ENCODE measurements at regions not wholly inside any gene's neighbourhood (a gene's known extent, or its start where the extent isn't known, plus 50 kb on each side); places are given as distances from the start of the nearest gene placed in this dataset.
"Not testable (repeated sequence)": the region's sequence is repeated elsewhere in the genome, so short reads cannot be mapped to it uniquely, and the experiment has no call there.

DNA sequence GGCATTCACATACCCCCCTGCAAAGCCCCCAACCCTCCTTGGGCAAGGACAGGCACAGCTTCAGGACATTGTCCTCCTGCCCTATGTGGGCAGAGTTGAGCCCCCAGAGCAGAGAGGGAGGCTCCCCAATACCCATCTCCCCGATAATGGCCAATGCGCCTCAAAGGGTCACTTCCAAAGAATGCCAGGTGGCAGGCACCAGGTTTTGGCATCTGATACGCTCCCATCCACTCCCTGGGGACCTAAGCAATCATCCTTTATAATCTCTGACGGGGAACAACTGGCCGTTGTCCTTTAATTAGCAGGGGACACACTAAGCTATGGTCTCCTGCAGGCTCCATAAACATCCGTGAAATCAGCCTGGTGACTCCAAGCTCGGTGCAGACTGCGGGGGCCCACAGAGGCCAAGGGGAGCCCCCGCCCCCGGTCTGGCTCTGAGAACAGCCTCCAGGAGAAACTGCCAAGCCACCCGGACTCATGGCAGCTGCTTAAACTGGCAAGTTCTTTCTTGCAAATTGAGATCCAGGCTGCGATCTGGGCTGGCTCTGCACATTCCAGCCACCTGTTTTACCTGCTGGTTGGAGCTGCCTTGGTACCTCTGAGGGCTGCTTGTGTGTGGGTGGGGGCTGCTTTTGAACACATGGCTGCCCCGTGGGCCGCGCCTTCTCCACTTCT is 123.2 kb upstream of the SULF2 start:
- not testable (repeated sequence) for H3K4me1 Mint-ChIP-seq; H3K9me3 Mint-ChIP-seq; H3K4me3 Mint-ChIP-seq; ATAC-seq (replicated peaks); H3K27ac Mint-ChIP-seq; H3K36me3 Mint-ChIP-seq; DNase-seq
- H3K27me3 Mint-ChIP-seq = peaks cover 40% of the 10 kb centered on the region in 2 donors

DNA sequence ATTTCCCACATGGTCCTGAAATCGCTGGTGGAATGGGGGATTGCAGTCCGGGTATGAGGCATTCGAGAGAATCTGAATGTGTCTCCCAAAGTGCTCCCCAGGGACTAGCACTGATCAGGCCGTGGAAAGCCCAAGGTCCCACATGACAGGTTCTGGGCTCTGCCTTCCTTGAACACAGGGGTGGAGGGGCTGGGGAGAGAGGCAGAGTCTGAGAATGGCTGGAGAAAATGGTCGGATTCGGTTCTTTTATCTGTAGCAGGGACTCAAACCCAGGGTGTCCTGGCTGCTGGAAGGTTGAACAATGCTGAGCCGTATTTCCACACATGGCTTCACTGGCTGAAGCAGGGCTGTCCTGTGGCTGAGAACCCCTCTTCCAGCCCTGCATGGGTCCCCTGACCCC is 122.7 kb upstream of the SULF2 start:
- not testable (repeated sequence) for H3K4me1 Mint-ChIP-seq; ATAC-seq (replicated peaks); H3K36me3 Mint-ChIP-seq; H3K9me3 Mint-ChIP-seq; H3K4me3 Mint-ChIP-seq; DNase-seq; H3K27ac Mint-ChIP-seq
- H3K27me3 Mint-ChIP-seq = peaks cover 34 to 40% of the 10 kb centered on the region in 2 donors

DNA sequence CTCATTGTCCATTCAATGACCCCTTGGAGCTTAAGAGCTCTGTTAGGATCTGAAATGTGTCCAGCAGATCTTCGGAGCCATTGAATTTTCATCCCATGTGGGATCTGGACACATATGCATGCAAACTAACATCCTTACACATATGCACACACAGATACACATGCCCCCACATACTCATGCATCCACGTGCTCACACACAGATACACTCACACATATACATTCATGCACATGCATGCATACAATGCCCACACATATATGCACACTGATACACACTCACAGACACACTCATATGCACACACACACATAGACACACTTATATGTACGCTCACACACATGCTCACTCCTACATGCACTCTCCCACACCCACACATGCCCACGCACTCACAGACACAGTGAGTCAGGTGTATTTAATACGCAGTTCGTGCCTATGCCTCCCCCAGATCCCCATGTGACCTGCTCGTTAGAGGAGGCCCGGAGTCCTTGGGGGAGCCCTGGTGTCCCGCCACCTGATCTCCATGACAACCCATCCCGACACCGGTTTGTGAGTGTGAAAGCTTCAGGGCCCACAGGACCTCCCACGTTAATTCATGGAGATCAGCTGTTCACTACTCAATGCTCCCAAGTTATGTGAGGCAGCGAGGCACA is 121.9 kb upstream of the SULF2 start:
- DNase-seq (no peak), ATAC-seq (replicated peaks) (no peak)
- H3K27ac Mint-ChIP-seq = no peak overlapping the region
- no peaks in the 10 kb centered on the region for H3K9me3 Mint-ChIP-seq
- no peak overlapping the region for H3K4me3 Mint-ChIP-seq
- H3K36me3 Mint-ChIP-seq = no peaks in the 10 kb centered on the region
- H3K4me1 Mint-ChIP-seq = no peaks in the 10 kb centered on the region
- H3K27me3 Mint-ChIP-seq = peaks cover 32 to 39% of the 10 kb centered on the region in 2 donors

DNA sequence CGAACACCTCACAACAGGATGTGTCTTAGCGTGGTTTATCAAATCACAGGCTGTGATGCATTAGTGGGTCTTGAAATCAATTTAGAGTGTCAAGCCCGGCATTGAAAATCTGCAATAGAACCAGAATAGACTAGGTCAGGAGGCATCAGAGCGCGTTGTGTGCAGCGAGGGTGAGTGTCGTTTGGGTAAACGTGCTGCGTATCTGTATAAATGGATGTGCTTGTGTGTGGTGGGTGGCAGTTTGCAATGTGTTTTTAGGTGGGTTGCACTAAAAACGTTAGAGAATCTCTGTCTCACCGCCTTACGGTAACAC is 121.0 kb upstream of the SULF2 start:
- no peak overlapping the region for H3K27ac Mint-ChIP-seq
- no peak for DNase-seq
- no peak overlapping the region for H3K4me3 Mint-ChIP-seq
- H3K36me3 Mint-ChIP-seq = no peaks in the 10 kb centered on the region
- H3K27me3 Mint-ChIP-seq = peaks cover 24 to 30% of the 10 kb centered on the region in 2 donors
- no peaks in the 10 kb centered on the region for H3K9me3 Mint-ChIP-seq
- no peaks in the 10 kb centered on the region for H3K4me1 Mint-ChIP-seq
- ATAC-seq (replicated peaks) = no peak

DNA sequence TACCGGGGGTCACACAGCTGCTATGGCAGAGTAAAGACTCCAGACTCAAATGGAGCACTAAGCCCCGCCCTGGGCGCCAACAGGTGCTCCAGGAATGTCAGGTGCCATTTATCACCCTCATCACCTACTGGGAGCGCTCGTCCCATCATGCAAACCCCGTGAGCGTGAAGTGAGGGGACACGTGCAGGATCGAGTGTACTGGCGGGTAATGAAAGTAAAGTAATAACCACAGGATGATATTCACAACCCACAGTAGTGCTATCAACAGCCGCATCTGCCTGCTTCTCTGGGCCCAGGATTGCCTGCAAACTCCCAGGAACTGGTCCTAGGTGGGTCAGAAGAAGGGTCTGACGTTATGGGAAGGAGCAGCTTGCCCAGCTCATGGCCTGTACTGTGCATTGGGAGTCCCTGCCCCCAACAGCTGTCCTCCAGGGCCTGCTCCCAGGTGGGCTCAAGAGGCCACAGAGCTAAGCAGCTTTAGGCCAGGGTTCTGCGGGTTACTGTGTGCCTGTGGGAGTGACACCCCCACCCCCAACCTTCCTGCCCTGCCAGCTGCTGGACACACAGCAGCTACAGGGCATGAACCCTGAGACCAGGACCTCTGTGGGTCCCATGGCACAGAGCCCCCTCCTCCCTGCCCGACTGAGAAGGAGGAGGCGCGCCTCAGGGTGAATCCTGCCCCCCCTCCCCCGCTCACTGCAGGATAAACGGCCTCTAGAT is 120.5 kb upstream of the SULF2 start:
- Mint-ChIP-seq H3K9me3 (no peaks in the 10 kb centered on the region), H3K4me1 (no peaks in the 10 kb centered on the region), H3K27me3 (peaks cover 24 to 28% of the 10 kb centered on the region in 2 donors), H3K27ac (no peak overlapping the region), H3K36me3 (no peaks in the 10 kb centered on the region), H3K4me3 (no peak overlapping the region)
- no peak for ATAC-seq (replicated peaks)
- DNase-seq = no peak

DNA sequence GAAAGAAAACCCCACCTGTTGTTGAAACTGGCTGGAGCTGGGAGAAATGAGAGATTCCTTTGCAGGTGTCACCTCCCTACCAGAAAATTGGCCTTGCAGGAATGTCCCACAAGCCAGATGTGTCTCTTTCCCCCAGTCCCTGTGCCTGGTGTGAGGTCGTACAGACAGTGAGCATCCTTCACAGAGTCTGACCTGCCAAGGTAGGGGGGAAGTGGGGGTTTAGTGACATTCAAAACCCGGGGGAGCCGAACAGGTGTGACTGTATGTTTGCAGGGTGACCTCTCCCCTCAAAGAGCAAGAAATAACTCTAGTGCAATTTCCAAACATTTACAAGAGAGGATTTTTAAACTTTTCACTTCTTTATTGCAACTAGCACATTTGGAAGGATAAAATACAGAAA is 117.7 kb upstream of the SULF2 start:
- H3K9me3 Mint-ChIP-seq, H3K27ac Mint-ChIP-seq: not testable (repeated sequence)
- ATAC-seq (replicated peaks) = peak; percentile 49 to 59

DNA sequence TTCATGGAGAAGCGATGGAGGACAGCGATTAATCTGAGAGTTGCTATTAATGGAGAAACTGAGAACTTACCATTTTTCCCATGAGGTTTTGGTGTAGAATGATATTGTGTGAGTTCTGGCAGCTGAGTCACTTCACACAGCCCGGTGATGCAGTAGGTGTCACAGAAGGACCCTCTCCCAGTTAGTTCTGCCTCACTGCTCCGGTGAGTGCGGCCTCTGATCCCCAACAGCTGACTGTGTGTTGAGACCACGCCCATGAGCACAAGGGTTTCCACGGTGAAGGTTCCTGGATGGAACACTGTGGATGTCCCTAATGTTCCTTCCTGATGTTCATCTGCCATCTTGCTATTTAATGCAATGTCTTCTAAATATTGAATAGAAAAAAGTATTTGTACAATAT is 114.0 kb upstream of the SULF2 start:
- not testable (repeated sequence) for H3K4me1 Mint-ChIP-seq; H3K9me3 Mint-ChIP-seq; H3K4me3 Mint-ChIP-seq; H3K36me3 Mint-ChIP-seq; DNase-seq; H3K27ac Mint-ChIP-seq; H3K27me3 Mint-ChIP-seq; ATAC-seq (replicated peaks)

More for the DNA sequence above, 117.7 kb upstream of the SULF2 start:
- not testable (repeated sequence) for DNase-seq, H3K4me1 Mint-ChIP-seq, H3K4me3 Mint-ChIP-seq, H3K36me3 Mint-ChIP-seq
- peaks cover 18 to 21% of the 10 kb centered on the region in 2 donors for H3K27me3 Mint-ChIP-seq

DNA sequence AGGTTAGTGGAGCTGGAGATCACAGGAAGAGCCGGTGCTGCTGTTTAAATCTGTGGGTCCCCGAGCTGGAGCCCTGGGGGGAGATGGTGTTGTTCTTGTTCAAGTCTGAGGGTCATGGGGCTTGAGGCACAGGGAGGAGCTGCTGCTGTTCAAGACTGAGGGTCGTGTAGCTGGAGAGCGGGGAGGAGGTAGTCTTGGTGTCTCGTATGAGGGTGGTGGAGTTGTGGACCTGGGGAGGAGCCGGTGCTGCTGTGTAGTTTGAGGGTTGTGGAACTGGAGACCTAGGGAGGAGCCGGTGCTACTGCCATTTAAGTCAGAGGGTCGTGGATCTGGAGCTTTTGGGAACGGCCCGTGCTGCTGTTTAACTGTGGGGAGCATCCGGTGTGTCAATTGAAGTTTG is 112.2 kb upstream of the SULF2 start:
- ATAC-seq (replicated peaks) (no peak), DNase-seq (no peak)
- H3K27me3 Mint-ChIP-seq = peaks cover 6 to 9% of the 10 kb centered on the region in 2 donors
- H3K9me3 Mint-ChIP-seq = no peaks in the 10 kb centered on the region
- no peak overlapping the region for H3K27ac Mint-ChIP-seq
- no peak overlapping the region for H3K4me3 Mint-ChIP-seq
- no peaks in the 10 kb centered on the region for H3K36me3 Mint-ChIP-seq
- H3K4me1 Mint-ChIP-seq = no peaks in the 10 kb centered on the region

DNA sequence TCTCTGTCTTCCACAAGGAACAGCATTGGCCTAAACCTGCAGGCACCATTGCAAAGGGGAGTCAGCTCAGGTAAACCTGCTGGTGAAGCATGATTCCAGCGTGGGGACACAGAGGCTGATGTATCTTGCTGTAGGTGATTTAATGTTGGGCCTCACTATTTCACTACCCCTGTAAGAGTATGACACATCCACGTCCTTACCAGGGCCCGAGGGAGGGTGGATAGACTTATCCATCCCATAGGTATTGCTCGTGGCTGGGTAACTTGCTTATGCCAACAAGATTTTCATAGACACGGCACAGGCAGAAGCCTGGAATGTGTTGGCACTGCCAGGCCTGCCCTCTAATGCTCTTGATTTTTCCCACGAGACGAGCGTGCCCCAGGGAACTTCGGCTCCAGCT is 107.4 kb upstream of the SULF2 start:
- not testable (repeated sequence) for H3K36me3 Mint-ChIP-seq; ATAC-seq (replicated peaks); H3K4me1 Mint-ChIP-seq; H3K27ac Mint-ChIP-seq; H3K4me3 Mint-ChIP-seq; H3K9me3 Mint-ChIP-seq; H3K27me3 Mint-ChIP-seq; DNase-seq

DNA sequence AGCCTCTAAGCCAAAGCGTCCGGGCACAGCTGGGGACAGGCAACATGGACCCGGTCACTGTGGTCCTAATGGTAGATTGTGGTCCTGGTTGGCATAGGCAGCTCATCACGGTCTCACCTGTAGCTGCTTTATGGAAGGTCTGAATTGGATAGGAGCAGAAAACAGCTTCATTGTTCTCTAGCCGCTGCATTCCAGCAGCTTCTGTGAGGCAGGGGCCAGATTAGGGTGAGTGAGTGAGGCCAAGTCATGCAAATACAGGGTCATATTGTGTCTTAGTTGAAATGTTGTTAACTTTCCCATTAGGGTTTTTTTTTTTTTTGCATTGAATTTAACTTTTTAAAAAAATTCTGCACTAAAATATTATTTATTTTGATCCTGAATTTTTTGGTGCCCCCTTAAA is 105.4 kb upstream of the SULF2 start:
- not testable (repeated sequence) for H3K4me1 Mint-ChIP-seq; H3K27ac Mint-ChIP-seq; H3K4me3 Mint-ChIP-seq; H3K9me3 Mint-ChIP-seq; H3K36me3 Mint-ChIP-seq; ATAC-seq (replicated peaks); DNase-seq
- peaks cover 6 to 16% of the 10 kb centered on the region in 2 donors for H3K27me3 Mint-ChIP-seq

DNA sequence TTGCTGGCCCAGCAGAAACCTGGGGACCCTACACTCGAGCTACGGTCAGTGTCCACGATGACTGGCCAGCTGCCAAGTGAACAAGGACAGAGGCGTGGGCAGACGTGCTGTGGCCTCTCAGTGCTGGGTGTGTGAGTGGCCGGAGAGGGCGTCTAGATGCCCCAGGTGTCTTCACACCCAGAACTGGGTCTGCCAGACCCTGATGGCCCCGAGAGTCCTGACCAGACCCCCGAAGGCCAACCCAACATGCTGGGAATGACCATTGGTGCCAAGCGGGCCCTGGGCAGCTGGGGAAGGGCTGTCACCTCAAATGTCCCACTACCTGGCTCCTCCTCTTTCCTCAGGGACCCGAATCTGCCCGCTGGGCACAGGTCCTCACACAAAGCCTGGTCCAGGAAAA is 104.5 kb upstream of the SULF2 start:
- H3K4me1 Mint-ChIP-seq; H3K36me3 Mint-ChIP-seq; ATAC-seq (replicated peaks); H3K4me3 Mint-ChIP-seq; H3K9me3 Mint-ChIP-seq; H3K27ac Mint-ChIP-seq; DNase-seq: not testable (repeated sequence)
- H3K27me3 Mint-ChIP-seq = peaks cover 6 to 18% of the 10 kb centered on the region in 2 donors

DNA sequence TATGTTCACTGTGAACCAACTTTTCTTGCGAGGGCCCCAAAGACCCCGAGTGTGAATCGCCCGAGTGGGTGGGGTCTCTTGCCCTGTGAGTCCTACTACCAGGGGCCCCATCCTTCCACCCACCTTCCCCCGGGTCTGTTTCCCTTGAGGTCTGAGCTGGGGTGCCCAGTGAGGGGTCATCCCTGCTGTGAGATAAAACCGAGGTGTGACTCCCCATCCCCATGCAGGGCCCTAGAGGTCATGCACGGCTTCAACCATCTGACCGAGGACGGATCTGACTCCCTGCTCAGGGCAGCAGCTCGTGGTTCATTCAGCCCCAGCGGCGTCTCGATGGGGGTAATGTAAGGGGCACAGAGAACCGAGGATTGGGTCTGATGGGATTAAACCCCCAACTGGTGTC is 103.1 kb upstream of the SULF2 start:
- Mint-ChIP-seq H3K36me3 (no peaks in the 10 kb centered on the region), H3K27me3 (peaks cover 11 to 26% of the 10 kb centered on the region in 2 donors)
- ATAC-seq (replicated peaks) = no peak

DNA sequence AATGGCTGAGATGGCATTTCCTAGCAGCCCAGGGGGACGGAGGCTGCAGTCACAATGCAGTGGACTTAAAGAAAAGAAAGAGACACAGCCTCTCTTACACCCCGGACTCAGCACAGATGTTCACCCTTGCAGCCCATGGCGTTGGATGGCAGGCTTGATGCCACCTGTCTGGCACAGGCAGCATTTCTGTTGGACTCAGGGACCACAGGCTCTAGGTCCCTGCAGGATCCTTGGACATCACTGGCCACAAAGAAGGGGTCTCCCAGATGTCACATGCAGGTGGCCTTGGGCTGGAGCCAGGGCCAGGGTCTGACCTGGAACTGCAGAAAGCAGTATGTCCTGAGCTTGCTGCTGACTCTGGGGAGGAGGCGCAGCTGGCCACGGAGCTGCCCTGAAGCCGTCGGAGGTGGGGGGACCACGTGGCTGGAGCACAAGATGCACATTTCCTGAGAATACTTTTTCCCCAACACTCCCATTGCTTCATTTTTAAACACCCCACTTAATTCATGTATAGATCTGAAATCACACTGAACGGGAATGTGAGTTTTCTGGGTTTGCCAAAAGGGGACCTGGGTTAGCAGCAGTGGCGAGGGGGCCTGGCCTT is 102.3 kb upstream of the SULF2 start:
- H3K9me3 Mint-ChIP-seq = no peaks in the 10 kb centered on the region
- no peaks in the 10 kb centered on the region for H3K4me1 Mint-ChIP-seq
- no peak for ATAC-seq (replicated peaks)
- DNase-seq = no peak
- H3K27ac Mint-ChIP-seq = no peak overlapping the region
- H3K4me3 Mint-ChIP-seq = no peak overlapping the region
- no peaks in the 10 kb centered on the region for H3K36me3 Mint-ChIP-seq
- peaks cover 11 to 32% of the 10 kb centered on the region in 2 donors for H3K27me3 Mint-ChIP-seq

More for the DNA sequence above, 103.1 kb upstream of the SULF2 start:
- Mint-ChIP-seq H3K4me1 (no peaks in the 10 kb centered on the region), H3K27ac (no peak overlapping the region), H3K9me3 (no peaks in the 10 kb centered on the region), H3K4me3 (no peak overlapping the region)
- no peak for DNase-seq

DNA sequence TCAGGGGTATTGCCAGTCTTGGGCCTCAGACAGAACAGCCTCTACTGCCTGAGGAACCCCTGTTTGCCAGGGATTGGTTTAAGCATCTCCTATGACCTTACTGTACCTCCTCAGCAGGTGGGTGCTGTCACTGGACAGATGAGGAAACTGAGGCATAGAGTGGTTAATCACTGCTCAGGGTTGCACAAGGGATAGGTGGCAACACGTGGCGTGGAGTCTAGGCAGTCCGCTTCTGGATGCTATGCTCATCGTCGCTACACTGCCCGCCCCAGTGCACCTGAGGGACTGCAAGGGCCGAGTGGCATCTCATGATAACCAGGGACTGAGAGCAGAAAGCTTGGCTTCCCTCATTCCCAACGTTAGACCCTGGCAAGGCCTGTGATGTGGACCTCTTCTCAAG is 101.8 kb upstream of the SULF2 start:
- Mint-ChIP-seq H3K27me3 (peaks cover 11 to 32% of the 10 kb centered on the region in 2 donors), H3K9me3 (no peaks in the 10 kb centered on the region), H3K4me1 (no peaks in the 10 kb centered on the region), H3K4me3 (no peak overlapping the region), H3K27ac (no peak overlapping the region), H3K36me3 (no peaks in the 10 kb centered on the region)
- ATAC-seq (replicated peaks) = no peak
- no peak for DNase-seq

Measured in stimulated activated naive B cell treated with anti-CD40 and anti-IgM and Interleukin-4, amounts not matched to agents 10 μg/mL and 1 μg/mL and 100 μg/mL, for 72 hours (primary cell).